B cell (primary cell): ENCODE measurements at regions not wholly inside any gene's neighbourhood (a gene's known extent, or its start where the extent isn't known, plus 50 kb on each side); places are given as distances from the start of the nearest gene placed in this dataset.

Experiments used
- CTCF ChIP-seq: fragments of 200-600 bp; IDR thresholded peaks from one replicate; pipeline ENCODE4 v1.8.0; 2022; ENCODE audit warnings: antibody characterized with exemption, mild to moderate bottlenecking
- EZH2 ChIP-seq: IDR thresholded peaks from 2 replicates; pipeline ENCODE4 v1.6.1; 2012; ENCODE audit warnings: borderline replicate concordance, low read depth, mild to moderate bottlenecking, moderate library complexity, low read length; ENCODE audit not compliant: insufficient read depth, poor library complexity, severe bottlenecking

- TF ChIP-seq CTCF (no peak), EZH2 (no peak)
Observed at GRCh38 chr5:29790281-29790680, 1403.2 kb upstream of the CDH6 start.
